Trophoblast cell (in vitro differentiated cells and primary cell): ENCODE measurements at regions not wholly inside any gene's neighbourhood (a gene's known extent, or its start where the extent isn't known, plus 50 kb on each side); places are given as distances from the start of the nearest gene placed in this dataset.

Experiments used
- DNase-seq, 2 donors: peaks; one replicate each; pipeline ENCODE4 v3.0.0-alpha.2; 2016
- H2AFZ ChIP-seq: 2 replicates; pipeline ENCODE4 v1.6.1; 2013; ENCODE audit warnings: low read length, moderate library complexity, mild to moderate bottlenecking; ENCODE audit not compliant: insufficient read depth, poor library complexity
- H2AK5ac ChIP-seq: 2 replicates; pipeline ENCODE4 v1.6.1; 2013; ENCODE audit warnings: mild to moderate bottlenecking, low read length
- H2BK120ac ChIP-seq: 2 replicates; pipeline ENCODE4 v1.6.1; 2013; ENCODE audit warnings: low read length, mild to moderate bottlenecking, moderate library complexity; ENCODE audit not compliant: insufficient read depth, poor library complexity
- H2BK12ac ChIP-seq: 2 replicates; pipeline ENCODE4 v1.6.1; 2013; ENCODE audit warnings: mild to moderate bottlenecking, low read length, moderate library complexity
- H2BK5ac ChIP-seq: 2 replicates; pipeline ENCODE4 v1.6.1; 2013; ENCODE audit warnings: low read length, low read depth, moderate library complexity, mild to moderate bottlenecking; ENCODE audit not compliant: poor library complexity
- H3K14ac ChIP-seq: 2 replicates; pipeline ENCODE4 v1.6.1; 2013; ENCODE audit warnings: mild to moderate bottlenecking, low read length
- H3K18ac ChIP-seq: 2 replicates; pipeline ENCODE4 v1.6.1; 2013; ENCODE audit warnings: mild to moderate bottlenecking, low read length
- H3K23ac ChIP-seq: 2 replicates; pipeline ENCODE4 v1.6.1; 2013; ENCODE audit warnings: low read length
- H3K27ac ChIP-seq: 2 replicates; pipeline ENCODE4 v1.5.1; 2013; ENCODE audit warnings: low read depth, mild to moderate bottlenecking, inconsistent platforms, low read length, moderate library complexity
- H3K27me3 ChIP-seq: 2 replicates; pipeline ENCODE4 v1.6.1; 2013; ENCODE audit warnings: inconsistent platforms, mild to moderate bottlenecking, low read length, moderate library complexity; ENCODE audit not compliant: insufficient read depth
- H3K36me3 ChIP-seq, 2 experiments: 1 replicate in 1 of 2; 2 replicates in 1 of 2; pipeline ENCODE4 v1.6.1; 2013; ENCODE audit warnings: low read length in 2 of 2, mild to moderate bottlenecking in 2 of 2, moderate library complexity in 1 of 2; ENCODE audit not compliant: insufficient read depth in 2 of 2, control insufficient read depth in 1 of 2
- H3K4ac ChIP-seq: 2 replicates; pipeline ENCODE4 v1.6.1; 2013; ENCODE audit warnings: low read depth, mild to moderate bottlenecking, low read length, moderate library complexity
- H3K4me1 ChIP-seq, 2 experiments: 1 replicate in 1 of 2; 2 replicates in 1 of 2; pipeline ENCODE4 v1.6.1; 2013; ENCODE audit warnings: low read length in 2 of 2, mild to moderate bottlenecking in 2 of 2, moderate library complexity in 1 of 2; ENCODE audit not compliant: insufficient read depth in 2 of 2, control insufficient read depth in 1 of 2
- H3K4me2 ChIP-seq: 2 replicates; pipeline ENCODE4 v1.6.1; 2013; ENCODE audit warnings: inconsistent platforms, mild to moderate bottlenecking, low read length, moderate library complexity
- H3K4me3 ChIP-seq: 2 replicates; pipeline ENCODE4 v1.5.1; 2013; ENCODE audit warnings: mild to moderate bottlenecking, low read depth, low read length, inconsistent platforms
- H3K79me1 ChIP-seq: one replicate; pipeline ENCODE4 v1.6.1; 2013; ENCODE audit warnings: low read length
- H3K79me2 ChIP-seq: 2 replicates; pipeline ENCODE4 v1.6.1; 2013; ENCODE audit warnings: low read length, mild to moderate bottlenecking; ENCODE audit not compliant: control insufficient read depth, insufficient read depth, poor library complexity
- H3K9ac ChIP-seq: 2 replicates; pipeline ENCODE4 v1.6.1; 2013; ENCODE audit warnings: mild to moderate bottlenecking, low read length
- H3K9me3 ChIP-seq: 2 replicates; pipeline ENCODE4 v1.6.1; 2013; ENCODE audit warnings: low read depth, mild to moderate bottlenecking, control low read depth, inconsistent platforms, low read length; ENCODE audit not compliant: insufficient read depth
- H4K12ac ChIP-seq: 2 replicates; pipeline ENCODE4 v1.6.1; 2013; ENCODE audit warnings: low read depth, mild to moderate bottlenecking, low read length, moderate library complexity
- H4K8ac ChIP-seq: 2 replicates; pipeline ENCODE4 v1.6.1; 2013; ENCODE audit warnings: low read depth, mild to moderate bottlenecking, low read length, moderate library complexity
- H4K91ac ChIP-seq: one replicate; pipeline ENCODE4 v1.6.1; 2013; ENCODE audit warnings: low read depth, mild to moderate bottlenecking, low read length, moderate library complexity
- WGBS: extraction: QIAGEN DNeasy Blood & Tissue Kit; methylation state at CpG from one replicate; pipeline ENCODE4 v1.1.7; 2013; ENCODE audit warnings: missing lambda C conversion rate; ENCODE audit not compliant: insufficient read length, insufficient coverage; ENCODE audit errors: extremely low coverage; 5-methylcytosine and 5-hydroxymethylcytosine counted together

- Histone ChIP-seq H2BK120ac (no peak overlapping the region), H4K91ac (no peak overlapping the region), H3K79me2 (no peaks in the 10 kb centered on the region), H3K9me3 (no peaks in the 10 kb centered on the region), H3K27me3 (no peaks in the 10 kb centered on the region), H4K8ac (no peak overlapping the region), H3K4me2 (no peak overlapping the region), H2BK5ac (no peak overlapping the region), H3K4me3 (no peak overlapping the region), H3K18ac (no peak overlapping the region), H3K36me3 (no peaks in the 10 kb centered on the region), H3K23ac (no peak overlapping the region), H3K14ac (no peak overlapping the region), H2BK12ac (no peak overlapping the region), H2AFZ (no peak overlapping the region), H3K4me1 (no peaks in the 10 kb centered on the region), H3K27ac (no peak overlapping the region), H3K79me1 (no peaks in the 10 kb centered on the region), H3K4ac (no peak overlapping the region), H2AK5ac (no peak overlapping the region), H4K12ac (no peak overlapping the region), H3K9ac (no peak overlapping the region)
- DNase-seq, result peak; percentile 52 to 71
- WGBS, result no CpG with 5 or more reads among the region's 3 CpGs
These were observed 698.1 kb downstream of the SI start for GRCh38 chr3:164380156-164380555.

- H3K18ac ChIP-seq, result no peak overlapping the region
- no peaks in the 10 kb centered on the region for H3K79me1 ChIP-seq
- no peak overlapping the region for H3K27ac ChIP-seq
- no peak overlapping the region for H4K91ac ChIP-seq
- H3K27me3 ChIP-seq, result no peaks in the 10 kb centered on the region
- H3K36me3 ChIP-seq, result no peaks in the 10 kb centered on the region
- H3K23ac ChIP-seq, result no peak overlapping the region
- H2BK12ac ChIP-seq, result no peak overlapping the region
- H2AFZ ChIP-seq, result no peak overlapping the region
- no peak overlapping the region for H3K4me3 ChIP-seq
- H3K14ac ChIP-seq, result no peak overlapping the region
- H3K4me2 ChIP-seq, result no peak overlapping the region
- no peaks in the 10 kb centered on the region for H3K9me3 ChIP-seq
- no peaks in the 10 kb centered on the region for H3K79me2 ChIP-seq
- no peak overlapping the region for H2BK120ac ChIP-seq
- H3K4ac ChIP-seq, result no peak overlapping the region
- H3K4me1 ChIP-seq, result no peaks in the 10 kb centered on the region
- H3K9ac ChIP-seq, result no peak overlapping the region
- H2AK5ac ChIP-seq, result no peak overlapping the region
- no peak overlapping the region for H4K12ac ChIP-seq
- no peak for DNase-seq
- no peak overlapping the region for H4K8ac ChIP-seq
- no peak overlapping the region for H2BK5ac ChIP-seq
- WGBS, result no CpG with 5 or more reads among the region's 2 CpGs
These were observed 700.8 kb downstream of the SI start for GRCh38 chr3:164377466-164377865.

- Histone ChIP-seq H3K4me2 (no peak overlapping the region), H2AFZ (no peak overlapping the region), H3K79me2 (no peaks in the 10 kb centered on the region), H3K36me3 (no peaks in the 10 kb centered on the region), H3K27ac (no peak overlapping the region), H4K12ac (no peak overlapping the region), H2BK5ac (no peak overlapping the region), H2BK120ac (no peak overlapping the region), H4K8ac (no peak overlapping the region), H4K91ac (no peak overlapping the region), H3K27me3 (no peaks in the 10 kb centered on the region), H3K4me3 (no peak overlapping the region), H2AK5ac (no peak overlapping the region), H3K4ac (no peak overlapping the region), H3K9ac (no peak overlapping the region), H3K23ac (no peak overlapping the region), H3K14ac (no peak overlapping the region), H3K18ac (no peak overlapping the region), H3K9me3 (no peaks in the 10 kb centered on the region), H3K4me1 (no peaks in the 10 kb centered on the region), H2BK12ac (no peak overlapping the region), H3K79me1 (no peaks in the 10 kb centered on the region)
- no peak for DNase-seq
- WGBS, result no CpG with 5 or more reads among the region's 1 CpG
These were observed 702.3 kb downstream of the SI start for GRCh38 chr3:164375995-164376394.

GRCh38 chr3:164375538-164375937 is 702.8 kb downstream of the SI start:
- Histone ChIP-seq H3K4ac (no peak overlapping the region), H3K23ac (no peak overlapping the region), H3K27ac (no peak overlapping the region), H2BK12ac (no peak overlapping the region), H3K9ac (no peak overlapping the region), H3K18ac (no peak overlapping the region), H3K14ac (no peak overlapping the region), H3K9me3 (no peaks in the 10 kb centered on the region), H2BK120ac (no peak overlapping the region), H3K36me3 (no peaks in the 10 kb centered on the region), H2BK5ac (no peak overlapping the region), H2AFZ (no peak overlapping the region), H3K4me1 (no peaks in the 10 kb centered on the region), H3K27me3 (no peaks in the 10 kb centered on the region), H4K91ac (no peak overlapping the region), H3K79me1 (no peaks in the 10 kb centered on the region), H3K4me3 (no peak overlapping the region), H3K79me2 (no peaks in the 10 kb centered on the region), H2AK5ac (no peak overlapping the region), H4K8ac (no peak overlapping the region), H3K4me2 (no peak overlapping the region), H4K12ac (no peak overlapping the region)
- WGBS, result no CpG with 5 or more reads among the region's 1 CpG
- no peak for DNase-seq
